Liver (tissue), 8 donors: ENCODE measurements at regions not wholly inside any gene's neighbourhood (a gene's known extent, or its start where the extent isn't known, plus 50 kb on each side); places are given as distances from the start of the nearest gene placed in this dataset.

Source experiments
- DNase-seq: peaks from one replicate; pipeline ENCODE4 v3.0.0-alpha.2; 2017; ENCODE audit warnings: low spot score
- H3K27ac ChIP-seq, 2 donors: one replicate each; pipeline ENCODE4 v1.7.0; 2013; ENCODE audit warnings: inconsistent platforms in 2 of 2, low read length in 2 of 2, control low read depth in 1 of 2, low read depth in 1 of 2, mild to moderate bottlenecking in 1 of 2
- H3K27me3 ChIP-seq, 4 donors: one replicate each; pipeline versions ENCODE4 v1.6.1 to v1.7.0; 2013; ENCODE audit warnings: low read length in 3 of 4, inconsistent platforms in 1 of 4, mild to moderate bottlenecking in 1 of 4, moderate library complexity in 1 of 4; ENCODE audit not compliant: control insufficient read depth in 4 of 4, insufficient read depth in 4 of 4
- H3K36me3 ChIP-seq, 4 donors: one replicate each; pipeline versions ENCODE4 v1.6.1 to v1.7.0; 2013; ENCODE audit warnings: low read length in 3 of 4, mild to moderate bottlenecking in 3 of 4, low read depth in 1 of 4, moderate library complexity in 1 of 4; ENCODE audit not compliant: control insufficient read depth in 4 of 4, insufficient read depth in 3 of 4
- H3K4me1 ChIP-seq, 4 donors: one replicate each; pipeline versions ENCODE4 v1.6.1 to v1.7.0; 2013; ENCODE audit warnings: low read length in 3 of 4, mild to moderate bottlenecking in 3 of 4, moderate library complexity in 1 of 4; ENCODE audit not compliant: control insufficient read depth in 4 of 4, insufficient read depth in 4 of 4
- H3K4me3 ChIP-seq, 3 donors: one replicate each; pipeline versions ENCODE4 v1.6.1 to v1.7.0; 2013; ENCODE audit warnings: low read length in 3 of 3, control low read depth in 1 of 3, low read depth in 1 of 3, mild to moderate bottlenecking in 1 of 3
- H3K9ac ChIP-seq, 2 donors: one replicate each; pipeline ENCODE4 v1.7.0; 2013; ENCODE audit warnings: low read length in 2 of 2, mild to moderate bottlenecking in 2 of 2, moderate library complexity in 2 of 2, control low read depth in 1 of 2, low read depth in 1 of 2
- H3K9me3 ChIP-seq, 4 donors: one replicate each; pipeline versions ENCODE4 v1.6.1 to v1.7.0; 2013; ENCODE audit warnings: low read length in 3 of 4; ENCODE audit not compliant: control insufficient read depth in 4 of 4
- EGR1 ChIP-seq, 2 donors: IDR thresholded peaks; 2 replicates each; pipeline ENCODE4 v1.6.1; 2016 to 2018; ENCODE audit warnings: antibody characterized with exemption in 2 of 2, low read depth in 2 of 2
- FOXA1 ChIP-seq: IDR thresholded peaks from 2 replicates; pipeline ENCODE4 v1.6.1; 2016; ENCODE audit warnings: antibody characterized with exemption
- FOXA2 ChIP-seq: IDR thresholded peaks from 2 replicates; pipeline ENCODE4 v1.6.1; 2016; ENCODE audit warnings: antibody characterized with exemption
- GABPA ChIP-seq, 2 donors: IDR thresholded peaks in 1 of 2; conservative IDR thresholded peaks in 1 of 2; 2 replicates each; pipeline ENCODE4 v1.6.1; 2016; ENCODE audit warnings: antibody characterized with exemption in 2 of 2, mild to moderate bottlenecking in 1 of 2, moderate library complexity in 1 of 2
- HNF4A ChIP-seq, 2 donors: conservative IDR thresholded peaks; 2 replicates each; pipeline ENCODE4 v1.6.1; 2016; ENCODE audit warnings: antibody characterized with exemption in 2 of 2, mild to moderate bottlenecking in 2 of 2
- HNF4G ChIP-seq: IDR thresholded peaks from 2 replicates; pipeline ENCODE4 v1.6.1; 2016; ENCODE audit warnings: antibody characterized with exemption
- JUND ChIP-seq, 2 donors: IDR thresholded peaks; 2 replicates each; pipeline ENCODE4 v1.6.1; 2016; ENCODE audit warnings: antibody characterized with exemption in 2 of 2
- NR2F2 ChIP-seq: IDR thresholded peaks from 2 replicates; pipeline ENCODE4 v1.6.1; 2016; ENCODE audit warnings: antibody characterized with exemption
- RAD21 ChIP-seq, 2 donors: IDR thresholded peaks; 2 replicates each; pipeline ENCODE4 v1.6.1; 2016; ENCODE audit warnings: antibody characterized with exemption in 2 of 2, mild to moderate bottlenecking in 2 of 2
- RXRA ChIP-seq, 2 donors: IDR thresholded peaks; 2 replicates each; pipeline ENCODE4 v1.6.1; 2017 to 2018; ENCODE audit warnings: antibody characterized with exemption in 2 of 2, mild to moderate bottlenecking in 1 of 2
- SP1 ChIP-seq: IDR thresholded peaks from 2 replicates; pipeline ENCODE4 v1.6.1; 2018; ENCODE audit warnings: antibody characterized with exemption, mild to moderate bottlenecking
- TAF1 ChIP-seq: conservative IDR thresholded peaks from 2 replicates; pipeline ENCODE4 v1.6.1; 2016; ENCODE audit warnings: antibody characterized with exemption, mild to moderate bottlenecking
- YY1 ChIP-seq: IDR thresholded peaks from 2 replicates; pipeline ENCODE4 v1.6.1; 2016; ENCODE audit warnings: antibody characterized with exemption, mild to moderate bottlenecking
- WGBS: extraction: QIAGEN DNeasy Blood & Tissue Kit; methylation state at CpG from one replicate; pipeline ENCODE4 v1.1.7; 2013; 5-methylcytosine and 5-hydroxymethylcytosine counted together
- TF ChIP-seq, protein P1 (sequence below): IDR thresholded peaks from 2 replicates; pipeline ENCODE4 v1.6.1; 2016; ENCODE audit warnings: antibody characterized with exemption
- TF ChIP-seq, protein P2 (sequence below): fragments of 150-350 bp; IDR thresholded peaks from 2 replicates; pipeline ENCODE4 v1.5.1; 2017; ENCODE audit warnings: improper control_type of control experiment, low read depth, low read length; ENCODE audit not compliant: missing input control
- TF ChIP-seq, protein P3 (sequence below): IDR thresholded peaks from 2 replicates; pipeline ENCODE4 v1.6.1; 2016; ENCODE audit warnings: antibody characterized with exemption
- TF ChIP-seq, protein P4 (sequence below): IDR thresholded peaks from 2 replicates; pipeline ENCODE4 v1.6.1; 2016; ENCODE audit warnings: antibody characterized with exemption, mild to moderate bottlenecking
- donor health status: healthy.
- donor health status: healthy.
- donor health status: healthy.
- donor health status: healthy.
- donor health status: healthy.

DNA sequence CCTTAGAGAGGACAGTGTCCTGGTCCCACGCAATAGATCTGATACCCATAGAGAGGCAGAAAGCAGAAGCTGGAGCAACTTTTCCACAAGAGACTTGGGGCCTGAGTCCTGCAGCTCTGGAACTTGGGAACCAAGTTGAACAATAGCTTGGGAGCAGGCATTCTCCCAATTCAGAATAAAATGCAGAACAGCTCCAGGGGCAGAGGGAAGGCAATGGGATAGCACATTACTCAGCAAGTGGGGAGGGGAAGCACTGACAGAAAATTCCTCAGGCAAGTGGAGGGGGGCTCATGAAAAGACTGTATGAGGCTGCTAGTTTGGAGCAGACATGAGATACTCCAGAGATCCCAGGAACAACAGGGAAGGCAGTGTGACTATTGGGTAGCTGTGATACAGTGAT lies 513.6 kb downstream of the HINT1 start:
- TF ChIP-seq NR2F2 (no peak), JUND (IDR thresholded peaks at IDR 0.05) (no peak), TAF1 (no peak), YY1 (no peak), HNF4G (no peak), GABPA (IDR thresholded peaks at IDR 0.05 in 1 of 2, conservative IDR thresholded peaks at IDR 0.05 in 1 of 2) (no peak), FOXA1 (no peak), RAD21 (IDR thresholded peaks at IDR 0.05) (no peak), HNF4A (conservative IDR thresholded peaks at IDR 0.05) (no peak), RXRA (IDR thresholded peaks at IDR 0.05) (no peak), EGR1 (IDR thresholded peaks at IDR 0.05; ENCODE audit: low read depth in 2 of 2) (no peak)
- TF ChIP-seq, protein P1, sequence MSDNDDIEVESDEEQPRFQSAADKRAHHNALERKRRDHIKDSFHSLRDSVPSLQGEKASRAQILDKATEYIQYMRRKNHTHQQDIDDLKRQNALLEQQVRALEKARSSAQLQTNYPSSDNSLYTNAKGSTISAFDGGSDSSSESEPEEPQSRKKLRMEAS = no peak
- TF ChIP-seq, protein P2, sequence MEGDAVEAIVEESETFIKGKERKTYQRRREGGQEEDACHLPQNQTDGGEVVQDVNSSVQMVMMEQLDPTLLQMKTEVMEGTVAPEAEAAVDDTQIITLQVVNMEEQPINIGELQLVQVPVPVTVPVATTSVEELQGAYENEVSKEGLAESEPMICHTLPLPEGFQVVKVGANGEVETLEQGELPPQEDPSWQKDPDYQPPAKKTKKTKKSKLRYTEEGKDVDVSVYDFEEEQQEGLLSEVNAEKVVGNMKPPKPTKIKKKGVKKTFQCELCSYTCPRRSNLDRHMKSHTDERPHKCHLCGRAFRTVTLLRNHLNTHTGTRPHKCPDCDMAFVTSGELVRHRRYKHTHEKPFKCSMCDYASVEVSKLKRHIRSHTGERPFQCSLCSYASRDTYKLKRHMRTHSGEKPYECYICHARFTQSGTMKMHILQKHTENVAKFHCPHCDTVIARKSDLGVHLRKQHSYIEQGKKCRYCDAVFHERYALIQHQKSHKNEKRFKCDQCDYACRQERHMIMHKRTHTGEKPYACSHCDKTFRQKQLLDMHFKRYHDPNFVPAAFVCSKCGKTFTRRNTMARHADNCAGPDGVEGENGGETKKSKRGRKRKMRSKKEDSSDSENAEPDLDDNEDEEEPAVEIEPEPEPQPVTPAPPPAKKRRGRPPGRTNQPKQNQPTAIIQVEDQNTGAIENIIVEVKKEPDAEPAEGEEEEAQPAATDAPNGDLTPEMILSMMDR = no peak
- TF ChIP-seq, protein P3, sequence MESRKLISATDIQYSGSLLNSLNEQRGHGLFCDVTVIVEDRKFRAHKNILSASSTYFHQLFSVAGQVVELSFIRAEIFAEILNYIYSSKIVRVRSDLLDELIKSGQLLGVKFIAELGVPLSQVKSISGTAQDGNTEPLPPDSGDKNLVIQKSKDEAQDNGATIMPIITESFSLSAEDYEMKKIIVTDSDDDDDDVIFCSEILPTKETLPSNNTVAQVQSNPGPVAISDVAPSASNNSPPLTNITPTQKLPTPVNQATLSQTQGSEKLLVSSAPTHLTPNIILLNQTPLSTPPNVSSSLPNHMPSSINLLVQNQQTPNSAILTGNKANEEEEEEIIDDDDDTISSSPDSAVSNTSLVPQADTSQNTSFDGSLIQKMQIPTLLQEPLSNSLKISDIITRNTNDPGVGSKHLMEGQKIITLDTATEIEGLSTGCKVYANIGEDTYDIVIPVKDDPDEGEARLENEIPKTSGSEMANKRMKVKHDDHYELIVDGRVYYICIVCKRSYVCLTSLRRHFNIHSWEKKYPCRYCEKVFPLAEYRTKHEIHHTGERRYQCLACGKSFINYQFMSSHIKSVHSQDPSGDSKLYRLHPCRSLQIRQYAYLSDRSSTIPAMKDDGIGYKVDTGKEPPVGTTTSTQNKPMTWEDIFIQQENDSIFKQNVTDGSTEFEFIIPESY = no peak
- no peak overlapping the region for H3K9ac ChIP-seq
- H3K27me3 ChIP-seq = no peaks in the 10 kb centered on the region
- no peak overlapping the region for H3K4me3 ChIP-seq
- no peak for DNase-seq
- H3K9me3 ChIP-seq = no peaks in the 10 kb centered on the region
- H3K27ac ChIP-seq = no peak overlapping the region
- H3K4me1 ChIP-seq = no peaks in the 10 kb centered on the region
- H3K36me3 ChIP-seq = no peaks in the 10 kb centered on the region
- WGBS = 44% methylated on average over 1 of the region's 1 CpG

DNA sequence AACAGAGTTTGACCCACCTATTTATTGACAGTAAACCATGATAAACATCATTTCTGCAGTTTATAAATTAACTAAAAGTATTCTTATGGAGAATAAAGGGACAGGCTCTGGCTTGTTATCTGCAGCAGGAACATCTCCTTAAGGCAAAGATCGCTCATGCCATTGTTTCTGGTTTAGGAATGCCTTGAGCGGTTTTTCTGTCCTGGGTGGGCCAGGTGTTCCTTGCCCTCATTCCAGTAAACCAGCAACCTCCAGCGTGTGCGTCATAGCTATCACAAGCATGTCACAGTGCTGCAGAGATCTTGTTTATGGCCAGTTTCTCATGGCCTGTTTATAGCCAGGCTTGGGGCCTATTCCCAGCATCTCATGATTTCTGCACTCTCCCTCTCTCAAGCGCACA lies 521.7 kb downstream of the HINT1 start:
- 78% methylated on average over 5 of the region's 5 CpGs for WGBS
- DNase-seq = no peak
- H3K9ac ChIP-seq = no peak overlapping the region
- no peak for TF ChIP-seq FOXA1
- no peak for TF ChIP-seq TAF1
- no peak for TF ChIP-seq NR2F2
- TF ChIP-seq, protein P4, sequence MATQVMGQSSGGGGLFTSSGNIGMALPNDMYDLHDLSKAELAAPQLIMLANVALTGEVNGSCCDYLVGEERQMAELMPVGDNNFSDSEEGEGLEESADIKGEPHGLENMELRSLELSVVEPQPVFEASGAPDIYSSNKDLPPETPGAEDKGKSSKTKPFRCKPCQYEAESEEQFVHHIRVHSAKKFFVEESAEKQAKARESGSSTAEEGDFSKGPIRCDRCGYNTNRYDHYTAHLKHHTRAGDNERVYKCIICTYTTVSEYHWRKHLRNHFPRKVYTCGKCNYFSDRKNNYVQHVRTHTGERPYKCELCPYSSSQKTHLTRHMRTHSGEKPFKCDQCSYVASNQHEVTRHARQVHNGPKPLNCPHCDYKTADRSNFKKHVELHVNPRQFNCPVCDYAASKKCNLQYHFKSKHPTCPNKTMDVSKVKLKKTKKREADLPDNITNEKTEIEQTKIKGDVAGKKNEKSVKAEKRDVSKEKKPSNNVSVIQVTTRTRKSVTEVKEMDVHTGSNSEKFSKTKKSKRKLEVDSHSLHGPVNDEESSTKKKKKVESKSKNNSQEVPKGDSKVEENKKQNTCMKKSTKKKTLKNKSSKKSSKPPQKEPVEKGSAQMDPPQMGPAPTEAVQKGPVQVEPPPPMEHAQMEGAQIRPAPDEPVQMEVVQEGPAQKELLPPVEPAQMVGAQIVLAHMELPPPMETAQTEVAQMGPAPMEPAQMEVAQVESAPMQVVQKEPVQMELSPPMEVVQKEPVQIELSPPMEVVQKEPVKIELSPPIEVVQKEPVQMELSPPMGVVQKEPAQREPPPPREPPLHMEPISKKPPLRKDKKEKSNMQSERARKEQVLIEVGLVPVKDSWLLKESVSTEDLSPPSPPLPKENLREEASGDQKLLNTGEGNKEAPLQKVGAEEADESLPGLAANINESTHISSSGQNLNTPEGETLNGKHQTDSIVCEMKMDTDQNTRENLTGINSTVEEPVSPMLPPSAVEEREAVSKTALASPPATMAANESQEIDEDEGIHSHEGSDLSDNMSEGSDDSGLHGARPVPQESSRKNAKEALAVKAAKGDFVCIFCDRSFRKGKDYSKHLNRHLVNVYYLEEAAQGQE = no peak
- no peak for TF ChIP-seq HNF4G
- TF ChIP-seq SP1 = no peak
- TF ChIP-seq, protein P2 = no peak
- TF ChIP-seq, protein P1 = no peak
- TF ChIP-seq YY1 = no peak
- TF ChIP-seq RXRA (IDR thresholded peaks at IDR 0.05) = no peak
- TF ChIP-seq FOXA2 = no peak
- TF ChIP-seq EGR1 (IDR thresholded peaks at IDR 0.05; ENCODE audit: low read depth in 2 of 2) = no peak
- TF ChIP-seq, protein P3 = no peak
- TF ChIP-seq JUND (IDR thresholded peaks at IDR 0.05) = no peak
- TF ChIP-seq RAD21 (IDR thresholded peaks at IDR 0.05) = no peak
- H3K9me3 ChIP-seq = peaks cover 0 to 3% (median under 1%) of the 10 kb centered on the region in 4 donors
- no peak overlapping the region for H3K27ac ChIP-seq
- H3K4me3 ChIP-seq = no peak overlapping the region
- H3K4me1 ChIP-seq = no peaks in the 10 kb centered on the region
- H3K36me3 ChIP-seq = no peaks in the 10 kb centered on the region
- no peaks in the 10 kb centered on the region for H3K27me3 ChIP-seq
